Spleen (tissue), 11 donors: ENCODE measurements at regions not wholly inside any gene's neighbourhood (a gene's known extent, or its start where the extent isn't known, plus 50 kb on each side); places are given as distances from the start of the nearest gene placed in this dataset.

ENCODE experiments used
- DNase-seq: peaks from one replicate; pipeline ENCODE4 v3.0.0-alpha.2; 2020
- H3K27ac ChIP-seq, 8 donors: fragments of 200-600 bp; sonication (generic) in 7 of 8; 1 replicate in 4 of 8; 2 replicates in 4 of 8; pipeline versions ENCODE4 v1.5.0 to v1.8.0; 2016 to 2021; ENCODE audit warnings: inconsistent platforms in 4 of 8, mild to moderate bottlenecking in 4 of 8, moderate library complexity in 1 of 8
- H3K27me3 ChIP-seq, 7 donors: fragments of 200-600 bp; sonication (generic) in 6 of 7; replicated peaks in 1 of 7; 1 replicate in 4 of 7; 2 replicates in 3 of 7; pipeline versions ENCODE4 v1.5.0 to v1.8.0; 2016 to 2021; ENCODE audit warnings: inconsistent platforms in 3 of 7, mild to moderate bottlenecking in 1 of 7
- H3K36me3 ChIP-seq, 6 donors: fragments of 200-600 bp; sonication (generic) in 5 of 6; 1 replicate in 4 of 6; 2 replicates in 2 of 6; pipeline versions ENCODE4 v1.5.0 to v1.8.0; 2016 to 2021; ENCODE audit warnings: inconsistent platforms in 2 of 6
- H3K4me1 ChIP-seq, 6 donors: fragments of 200-600 bp; sonication (generic) in 5 of 6; 1 replicate in 3 of 6; 2 replicates in 3 of 6; pipeline versions ENCODE4 v1.5.0 to v1.8.0; 2016 to 2021; ENCODE audit warnings: inconsistent platforms in 3 of 6
- H3K4me3 ChIP-seq, 8 donors: fragments of 200-600 bp; sonication (generic) in 7 of 8; 1 replicate in 4 of 8; 2 replicates in 4 of 8; pipeline versions ENCODE4 v1.5.0 to v1.8.0; 2016 to 2021; ENCODE audit warnings: inconsistent platforms in 4 of 8, mild to moderate bottlenecking in 4 of 8, moderate library complexity in 2 of 8
- H3K9me3 ChIP-seq, 8 donors: fragments of 200-600 bp; sonication (generic) in 7 of 8; 1 replicate in 4 of 8; 2 replicates in 4 of 8; pipeline versions ENCODE4 v1.5.0 to v1.8.0; 2016 to 2021; ENCODE audit warnings: inconsistent platforms in 4 of 8
- CTCF ChIP-seq, 11 experiments: fragments of 200-600 bp in 7 of 11; fragments of 450-650 bp in 4 of 11; sonication (generic) in 4 of 11; IDR thresholded peaks in 8 of 11; conservative IDR thresholded peaks in 3 of 11; 1 replicate in 7 of 11; 2 replicates in 4 of 11; pipeline versions ENCODE4 v1.4.0 to v1.8.0; 2016 to 2021; ENCODE audit warnings: antibody characterized with exemption in 11 of 11, inconsistent platforms in 4 of 11, mild to moderate bottlenecking in 1 of 11
- POLR2A ChIP-seq, 3 donors: fragments of 450-650 bp; IDR thresholded peaks; one replicate each; pipeline ENCODE4 v1.5.1; 2017; ENCODE audit warnings: antibody characterized with exemption in 3 of 3, mild to moderate bottlenecking in 1 of 3
- POLR2AphosphoS5 ChIP-seq, 3 donors: sonication (generic); formaldehyde crosslinking; IDR thresholded peaks; one replicate each; pipeline ENCODE4 v1.5.1; 2017; ENCODE audit warnings: antibody characterized with exemption in 3 of 3
- WGBS, 5 donors: extraction: QIAGEN DNeasy Blood & Tissue Kit in 3 of 5; methylation state at CpG; one replicate each; pipeline versions ENCODE4 v1.1.5 to v1.1.7; 2013 to 2018; 5-methylcytosine and 5-hydroxymethylcytosine counted together
- intact Hi-C: fragments of 100-400 bp; cut with DNase I; formaldehyde crosslinking; loops from one replicate; pipeline ENCODE4 v1.15.0; 2023; ENCODE audit warnings: low total_unique reads
- donor health status: healthy with polysubstance abuse.
- donor health status: DM: no; HTN: no; CAD: no; lungs with moderate emphysema.
- donor health status: DM: no; HTN: no; CAD: no.
- donor health status: Bipolar disorder and iron deficiency.
- donor health status: healthy.
- donor health status: DM: no; HTN: no; CAD: no.
- donor health status: DM: yes; HTN: yes; CAD: no.

- intact Hi-C loops = no loop called here
- no peak for TF ChIP-seq CTCF (IDR thresholded peaks at IDR 0.05 in 8 of 11, conservative IDR thresholded peaks at IDR 0.05 in 3 of 11)
- no peak for TF ChIP-seq POLR2A (IDR thresholded peaks at IDR 0.05)
- TF ChIP-seq POLR2AphosphoS5 (IDR thresholded peaks at IDR 0.05) = no peak
- H3K4me3 ChIP-seq = no peak overlapping the region
- H3K36me3 ChIP-seq = no peaks in the 10 kb centered on the region
- H3K4me1 ChIP-seq = peaks cover 0 to 38% (median 27%) of the 10 kb centered on the region in 6 donors
- no peaks in the 10 kb centered on the region for H3K27me3 ChIP-seq
- no peak overlapping the region for H3K27ac ChIP-seq
- 93 to 98% (median 97%) methylated on average over 9 to 18 of the region's 18 CpGs for WGBS, 5 donors
- DNase-seq = no peak
- no peaks in the 10 kb centered on the region for H3K9me3 ChIP-seq
Observed at GRCh38 chr13:24623149-24623665, 57.0 kb upstream of the ATP12A start.

GRCh38 chr13:24624363-24624762 is 55.8 kb upstream of the ATP12A start:
- TF ChIP-seq CTCF (IDR thresholded peaks at IDR 0.05 in 8 of 11, conservative IDR thresholded peaks at IDR 0.05 in 3 of 11) = no peak
- no peak for TF ChIP-seq POLR2AphosphoS5 (IDR thresholded peaks at IDR 0.05)
- TF ChIP-seq POLR2A (IDR thresholded peaks at IDR 0.05) = no peak
- Histone ChIP-seq H3K27ac (no peak overlapping the region), H3K27me3 (no peaks in the 10 kb centered on the region), H3K9me3 (no peaks in the 10 kb centered on the region), H3K4me3 (no peak overlapping the region), H3K4me1 (peaks cover 0 to 27% (median 16%) of the 10 kb centered on the region in 6 donors), H3K36me3 (no peaks in the 10 kb centered on the region)
- WGBS, 5 donors = 90 to 98% (median 96%) methylated on average over 12 of the region's 12 CpGs
- DNase-seq = no peak
- intact Hi-C loops = no loop called here

- Histone ChIP-seq H3K4me1 (peaks cover 0 to 24% (median 15%) of the 10 kb centered on the region in 6 donors), H3K4me3 (no peak overlapping the region), H3K36me3 (no peaks in the 10 kb centered on the region), H3K27me3 (no peaks in the 10 kb centered on the region), H3K9me3 (no peaks in the 10 kb centered on the region), H3K27ac (peak overlapping the region in 2 of 8 donors; percentile 52 to 62)
- intact Hi-C loops = no loop called here
- WGBS, 5 donors = 91 to 98% (median 96%) methylated on average over 7 of the region's 7 CpGs
- TF ChIP-seq POLR2AphosphoS5 (IDR thresholded peaks at IDR 0.05) (no peak), POLR2A (IDR thresholded peaks at IDR 0.05) (no peak), CTCF (IDR thresholded peaks at IDR 0.05 in 8 of 11, conservative IDR thresholded peaks at IDR 0.05 in 3 of 11) (no peak)
- DNase-seq = no peak
Observed at GRCh38 chr13:24624801-24625231, 55.4 kb upstream of the ATP12A start.

GRCh38 chr13:24625331-24625731 is 54.9 kb upstream of the ATP12A start:
- H3K27me3 ChIP-seq = no peaks in the 10 kb centered on the region
- peaks cover 0 to 24% (median 15%) of the 10 kb centered on the region in 6 donors for H3K4me1 ChIP-seq
- intact Hi-C loops = no loop called here
- no peak overlapping the region for H3K4me3 ChIP-seq
- no peaks in the 10 kb centered on the region for H3K9me3 ChIP-seq
- TF ChIP-seq POLR2AphosphoS5 (IDR thresholded peaks at IDR 0.05) (no peak), CTCF (IDR thresholded peaks at IDR 0.05 in 8 of 11, conservative IDR thresholded peaks at IDR 0.05 in 3 of 11) (peak in 2 of 11 experiments; percentile 9 to 16)
- no peak for DNase-seq
- peak overlapping the region in 5 of 8 donors; percentile 52 to 67 (median 60) for H3K27ac ChIP-seq
- no peaks in the 10 kb centered on the region for H3K36me3 ChIP-seq
- WGBS, 5 donors = 14 to 21% (median 15%) methylated on average over 3 of the region's 3 CpGs
